ENCODE measurements at regions not wholly inside any gene's neighbourhood (a gene's known extent, or its start where the extent isn't known, plus 50 kb on each side); places are given as distances from the start of the nearest gene placed in this dataset.

- TF ChIP-seq EZH2phosphoT487 (IDR thresholded peaks at IDR 0.05), result no peak
- no peak for TF ChIP-seq CTCF (IDR thresholded peaks at IDR 0.05)
Measured at GRCh38 chr13:84946192-84946591, 853.0 kb downstream of the SLITRK6 start.
